GM03348 (cell line): ENCODE measurements at regions not wholly inside any gene's neighbourhood (a gene's known extent, or its start where the extent isn't known, plus 50 kb on each side); places are given as distances from the start of the nearest gene placed in this dataset.
"Not testable (repeated sequence)": the region's sequence is repeated elsewhere in the genome, so short reads cannot be mapped to it uniquely, and the experiment has no call there.

Experiments used
- DNase-seq: peaks from one replicate; pipeline ENCODE4 v3.0.0; 2012; ENCODE audit warnings: low spot score

- DNase-seq, result no peak
Measured at GRCh38 chrX:5695971-5696370, 532.7 kb downstream of the NLGN4X start.

- DNase-seq, result no peak
Measured at GRCh38 chrX:5683996-5684395, 544.7 kb downstream of the NLGN4X start.

- peak; percentile 16 for DNase-seq
Measured at GRCh38 chrX:5681159-5681558, 547.5 kb downstream of the NLGN4X start.

GRCh38 chrX:5674036-5674435 lies 554.6 kb downstream of the NLGN4X start:
- no peak for DNase-seq

GRCh38 chrX:5672099-5672498 lies 556.6 kb downstream of the NLGN4X start:
- no peak for DNase-seq

GRCh38 chrX:5666689-5667088 lies 562.0 kb downstream of the NLGN4X start:
- not testable (repeated sequence) for DNase-seq

GRCh38 chrX:5656544-5656943 lies 572.1 kb downstream of the NLGN4X start:
- no peak for DNase-seq

- no peak for DNase-seq
Measured at GRCh38 chrX:5650904-5651303, 577.8 kb downstream of the NLGN4X start.

GRCh38 chrX:5648941-5649568 lies 579.6 kb downstream of the NLGN4X start:
- DNase-seq, result no peak

GRCh38 chrX:5646818-5647217 lies 581.8 kb downstream of the NLGN4X start:
- DNase-seq, result no peak

- DNase-seq, result no peak
Measured at GRCh38 chrX:5644776-5645175, 583.9 kb downstream of the NLGN4X start.

GRCh38 chrX:5640071-5640470 lies 588.6 kb downstream of the NLGN4X start:
- no peak for DNase-seq

GRCh38 chrX:5638572-5638971 lies 590.1 kb downstream of the NLGN4X start:
- DNase-seq, result no peak

GRCh38 chrX:5632887-5633286 lies 595.8 kb downstream of the NLGN4X start:
- no peak for DNase-seq

GRCh38 chrX:5632061-5632614 lies 596.5 kb downstream of the NLGN4X start:
- DNase-seq, result no peak

- no peak for DNase-seq
Measured at GRCh38 chrX:5617666-5618065, 611.0 kb downstream of the NLGN4X start.

- DNase-seq, result no peak
Measured at GRCh38 chrX:5595570-5595969, 633.1 kb downstream of the NLGN4X start.

GRCh38 chrX:5586726-5587125 lies 641.9 kb downstream of the NLGN4X start:
- no peak for DNase-seq

- no peak for DNase-seq
Measured at GRCh38 chrX:5575407-5575806, 653.3 kb downstream of the NLGN4X start.

GRCh38 chrX:5568934-5569333 lies 659.7 kb downstream of the NLGN4X start:
- no peak for DNase-seq

GRCh38 chrX:5559386-5559785 lies 669.3 kb downstream of the NLGN4X start:
- no peak for DNase-seq

GRCh38 chrX:5549512-5549911 lies 679.2 kb downstream of the NLGN4X start:
- DNase-seq, result no peak

- DNase-seq, result no peak
Measured at GRCh38 chrX:5537098-5537497, 691.6 kb downstream of the NLGN4X start.

- DNase-seq, result no peak
Measured at GRCh38 chrX:5536261-5536660, 692.4 kb downstream of the NLGN4X start.
